OCI-LY3 (cell line): ENCODE measurements at regions not wholly inside any gene's neighbourhood (a gene's known extent, or its start where the extent isn't known, plus 50 kb on each side); places are given as distances from the start of the nearest gene placed in this dataset.

Source experiments
- EZH2phosphoT487 ChIP-seq: fragments of 200-600 bp; shearing (Covaris generic); IDR thresholded peaks from 2 replicates; pipeline ENCODE4 v1.6.1; 2018; ENCODE audit warnings: antibody characterized with exemption, mixed run types, low read depth
- TF ChIP-seq, protein P1 (sequence below): fragments of 200-600, 300-600 bp; sonication (generic); IDR thresholded peaks from 2 replicates; pipeline ENCODE4 v1.5.1; 2014; ENCODE audit warnings: antibody characterized with exemption, low read length, low read depth

- TF ChIP-seq, protein P1, sequence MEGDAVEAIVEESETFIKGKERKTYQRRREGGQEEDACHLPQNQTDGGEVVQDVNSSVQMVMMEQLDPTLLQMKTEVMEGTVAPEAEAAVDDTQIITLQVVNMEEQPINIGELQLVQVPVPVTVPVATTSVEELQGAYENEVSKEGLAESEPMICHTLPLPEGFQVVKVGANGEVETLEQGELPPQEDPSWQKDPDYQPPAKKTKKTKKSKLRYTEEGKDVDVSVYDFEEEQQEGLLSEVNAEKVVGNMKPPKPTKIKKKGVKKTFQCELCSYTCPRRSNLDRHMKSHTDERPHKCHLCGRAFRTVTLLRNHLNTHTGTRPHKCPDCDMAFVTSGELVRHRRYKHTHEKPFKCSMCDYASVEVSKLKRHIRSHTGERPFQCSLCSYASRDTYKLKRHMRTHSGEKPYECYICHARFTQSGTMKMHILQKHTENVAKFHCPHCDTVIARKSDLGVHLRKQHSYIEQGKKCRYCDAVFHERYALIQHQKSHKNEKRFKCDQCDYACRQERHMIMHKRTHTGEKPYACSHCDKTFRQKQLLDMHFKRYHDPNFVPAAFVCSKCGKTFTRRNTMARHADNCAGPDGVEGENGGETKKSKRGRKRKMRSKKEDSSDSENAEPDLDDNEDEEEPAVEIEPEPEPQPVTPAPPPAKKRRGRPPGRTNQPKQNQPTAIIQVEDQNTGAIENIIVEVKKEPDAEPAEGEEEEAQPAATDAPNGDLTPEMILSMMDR, result no peak
- TF ChIP-seq EZH2phosphoT487, result no peak
Observed at GRCh38 chr11:28773606-28774005, 665.4 kb downstream of the METTL15 start.
